ENCODE measurements at regions not wholly inside any gene's neighbourhood (a gene's known extent, or its start where the extent isn't known, plus 50 kb on each side); places are given as distances from the start of the nearest gene placed in this dataset.
"Not testable (repeated sequence)": the region's sequence is repeated elsewhere in the genome, so short reads cannot be mapped to it uniquely, and the experiment has no call there.

DNA sequence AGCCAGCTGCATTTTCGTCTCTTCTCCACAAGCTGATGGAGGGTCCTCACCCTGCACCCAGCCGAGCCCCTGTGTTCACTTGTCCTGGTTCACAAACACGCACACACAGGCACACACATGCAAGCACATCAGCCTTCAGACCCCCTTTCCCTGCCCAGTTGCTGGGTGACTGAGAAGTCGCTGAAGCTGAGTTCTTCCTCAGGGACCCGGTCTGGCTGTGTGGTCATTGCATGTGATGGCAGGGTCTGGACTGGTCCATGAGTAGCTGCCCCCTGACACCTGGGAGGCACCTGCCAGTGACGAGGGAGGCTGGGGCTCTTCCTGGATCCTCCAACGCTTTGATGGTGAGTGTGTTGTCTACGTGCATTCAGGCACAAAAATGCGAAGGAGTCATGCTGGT, 546.1 kb upstream of the SALL3 start:
- TF ChIP-seq EZH2 (IDR thresholded peaks at IDR 0.05; ENCODE audit: borderline replicate concordance, insufficient read depth, low read length, poor library complexity, severe bottlenecking) (no peak), EP300 (conservative IDR thresholded peaks at IDR 0.05; ENCODE audit: poor library complexity, severe bottlenecking) (no peak), RAD21 (conservative IDR thresholded peaks at IDR 0.05) (no peak), CTCF (IDR thresholded peaks at IDR 0.05; ENCODE audit: poor library complexity, severe bottlenecking) (no peak), MXI1 (conservative IDR thresholded peaks at IDR 0.05; ENCODE audit: poor library complexity, severe bottlenecking) (no peak), POLR2AphosphoS5 (IDR thresholded peaks at IDR 0.05) (no peak), SMC3 (conservative IDR thresholded peaks at IDR 0.05; ENCODE audit: poor library complexity) (no peak), TAF1 (IDR thresholded peaks at IDR 0.05; ENCODE audit: low read depth) (no peak)
- TF ChIP-seq, protein P1, sequence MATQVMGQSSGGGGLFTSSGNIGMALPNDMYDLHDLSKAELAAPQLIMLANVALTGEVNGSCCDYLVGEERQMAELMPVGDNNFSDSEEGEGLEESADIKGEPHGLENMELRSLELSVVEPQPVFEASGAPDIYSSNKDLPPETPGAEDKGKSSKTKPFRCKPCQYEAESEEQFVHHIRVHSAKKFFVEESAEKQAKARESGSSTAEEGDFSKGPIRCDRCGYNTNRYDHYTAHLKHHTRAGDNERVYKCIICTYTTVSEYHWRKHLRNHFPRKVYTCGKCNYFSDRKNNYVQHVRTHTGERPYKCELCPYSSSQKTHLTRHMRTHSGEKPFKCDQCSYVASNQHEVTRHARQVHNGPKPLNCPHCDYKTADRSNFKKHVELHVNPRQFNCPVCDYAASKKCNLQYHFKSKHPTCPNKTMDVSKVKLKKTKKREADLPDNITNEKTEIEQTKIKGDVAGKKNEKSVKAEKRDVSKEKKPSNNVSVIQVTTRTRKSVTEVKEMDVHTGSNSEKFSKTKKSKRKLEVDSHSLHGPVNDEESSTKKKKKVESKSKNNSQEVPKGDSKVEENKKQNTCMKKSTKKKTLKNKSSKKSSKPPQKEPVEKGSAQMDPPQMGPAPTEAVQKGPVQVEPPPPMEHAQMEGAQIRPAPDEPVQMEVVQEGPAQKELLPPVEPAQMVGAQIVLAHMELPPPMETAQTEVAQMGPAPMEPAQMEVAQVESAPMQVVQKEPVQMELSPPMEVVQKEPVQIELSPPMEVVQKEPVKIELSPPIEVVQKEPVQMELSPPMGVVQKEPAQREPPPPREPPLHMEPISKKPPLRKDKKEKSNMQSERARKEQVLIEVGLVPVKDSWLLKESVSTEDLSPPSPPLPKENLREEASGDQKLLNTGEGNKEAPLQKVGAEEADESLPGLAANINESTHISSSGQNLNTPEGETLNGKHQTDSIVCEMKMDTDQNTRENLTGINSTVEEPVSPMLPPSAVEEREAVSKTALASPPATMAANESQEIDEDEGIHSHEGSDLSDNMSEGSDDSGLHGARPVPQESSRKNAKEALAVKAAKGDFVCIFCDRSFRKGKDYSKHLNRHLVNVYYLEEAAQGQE (IDR thresholded peaks at IDR 0.05; ENCODE audit: borderline replicate concordance), result no peak
- no peak overlapping the region for H3K4me2 ChIP-seq (ENCODE audit: low read length)
- H3K9ac ChIP-seq (ENCODE audit: low read length), result no peak overlapping the region
- no peaks in the 10 kb centered on the region for H3K79me2 ChIP-seq (replicated peaks; ENCODE audit: insufficient read depth, low read length)
- no peaks in the 10 kb centered on the region for H3K27me3 ChIP-seq (ENCODE audit: insufficient read depth, low read depth, low read length)
- H3F3A ChIP-seq (ENCODE audit: insufficient read depth, low read length, poor library complexity, severe bottlenecking), result no peaks in the 10 kb centered on the region
- no peak overlapping the region for H3K27ac ChIP-seq (ENCODE audit: low read length)
- no peaks in the 10 kb centered on the region for H4K20me1 ChIP-seq (ENCODE audit: insufficient read depth)
- H3K4me3 ChIP-seq (ENCODE audit: low read length), result no peak overlapping the region
- no peak overlapping the region for H2AFZ ChIP-seq (ENCODE audit: low read depth, low read length)
- H3K9me2 ChIP-seq (ENCODE audit: insufficient read depth, low read length), result no peaks in the 10 kb centered on the region
- H3K9me3 ChIP-seq (ENCODE audit: low read length), result peaks cover 3% of the 10 kb centered on the region
- no peaks in the 10 kb centered on the region for H3K36me3 ChIP-seq (ENCODE audit: insufficient read depth, low read length)

- no peak for TF ChIP-seq CTCF (IDR thresholded peaks at IDR 0.05; ENCODE audit: poor library complexity, severe bottlenecking)
- peak; percentile 90 for TF ChIP-seq EP300 (conservative IDR thresholded peaks at IDR 0.05; ENCODE audit: poor library complexity, severe bottlenecking)
- peak; percentile 49 for TF ChIP-seq POLR2AphosphoS5 (IDR thresholded peaks at IDR 0.05)
- Histone ChIP-seq H4K20me1 (ENCODE audit: insufficient read depth) (no peaks in the 10 kb centered on the region), H3K79me2 (replicated peaks; ENCODE audit: insufficient read depth, low read length) (no peaks in the 10 kb centered on the region), H3K9me2 (ENCODE audit: insufficient read depth, low read length) (no peaks in the 10 kb centered on the region), H3K4me3 (ENCODE audit: low read length) (no peak overlapping the region), H3K27ac (ENCODE audit: low read length) (no peak overlapping the region), H2AFZ (ENCODE audit: low read depth, low read length) (no peak overlapping the region), H3K4me2 (ENCODE audit: low read length) (no peak overlapping the region), H3F3A (ENCODE audit: insufficient read depth, low read length, poor library complexity, severe bottlenecking) (no peaks in the 10 kb centered on the region), H3K36me3 (ENCODE audit: insufficient read depth, low read length) (no peaks in the 10 kb centered on the region), H3K9me3 (ENCODE audit: low read length) (peaks cover 3% of the 10 kb centered on the region), H3K9ac (ENCODE audit: low read length) (no peak overlapping the region), H3K27me3 (ENCODE audit: insufficient read depth, low read depth, low read length) (no peaks in the 10 kb centered on the region)
Observed at GRCh38 chr18:78436110-78436509, 543.5 kb upstream of the SALL3 start.

DNA sequence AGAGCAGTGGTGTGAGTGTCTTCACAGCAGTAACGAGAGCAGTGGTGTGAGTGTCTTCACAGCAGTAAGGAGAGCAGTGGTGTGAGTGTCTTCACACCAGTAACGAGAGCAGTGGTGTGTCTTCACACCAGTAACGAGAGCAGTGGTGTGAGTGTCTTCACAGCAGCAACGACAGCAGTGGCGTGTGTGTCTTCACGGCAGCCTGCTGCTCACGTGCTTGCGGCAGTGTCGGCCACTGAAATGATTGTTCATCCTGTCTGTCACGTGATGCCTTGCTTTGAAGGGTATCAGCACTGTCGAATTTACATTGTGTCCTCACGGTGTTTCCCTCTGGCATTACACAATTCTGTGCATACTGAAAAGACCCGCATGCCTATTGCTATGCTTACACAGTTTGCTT, 541.4 kb upstream of the SALL3 start:
- not testable (repeated sequence) for H3K4me2 ChIP-seq (ENCODE audit: low read length); H3K4me3 ChIP-seq (ENCODE audit: low read length); H2AFZ ChIP-seq (ENCODE audit: low read depth, low read length); H3K27ac ChIP-seq (ENCODE audit: low read length); H3F3A ChIP-seq (ENCODE audit: insufficient read depth, low read length, poor library complexity, severe bottlenecking); H3K27me3 ChIP-seq (ENCODE audit: insufficient read depth, low read depth, low read length); H3K79me2 ChIP-seq (replicated peaks; ENCODE audit: insufficient read depth, low read length); H3K36me3 ChIP-seq (ENCODE audit: insufficient read depth, low read length); H3K9me3 ChIP-seq (ENCODE audit: low read length); H3K9ac ChIP-seq (ENCODE audit: low read length); H3K9me2 ChIP-seq (ENCODE audit: insufficient read depth, low read length); H4K20me1 ChIP-seq (ENCODE audit: insufficient read depth)
